ENCODE measurements at regions not wholly inside any gene's neighbourhood (a gene's known extent, or its start where the extent isn't known, plus 50 kb on each side); places are given as distances from the start of the nearest gene placed in this dataset.

DNA sequence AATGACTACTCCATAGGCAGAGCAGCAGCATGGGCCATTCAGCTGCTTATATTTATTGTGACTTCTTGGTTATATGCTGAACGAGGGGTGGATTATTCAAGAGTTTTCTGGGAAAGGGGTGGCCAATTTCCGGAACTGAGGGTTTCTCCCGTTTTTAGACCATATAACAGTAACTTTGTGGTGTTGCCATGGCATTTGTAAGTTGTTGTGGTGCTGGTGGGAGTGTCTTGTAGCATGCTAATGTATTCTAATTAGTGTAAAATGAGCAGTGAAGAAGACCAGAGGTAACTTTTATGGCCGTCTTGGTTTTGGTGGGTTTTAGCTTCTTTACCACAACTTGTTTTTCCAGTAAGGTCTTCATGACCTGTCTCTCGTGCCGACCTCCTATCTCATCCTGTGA lies 139.6 kb downstream of the KLF6 start:
- DNase-seq (ENCODE audit: low read depth in 1 of 2, low spot score in 1 of 2): no peak
- TF ChIP-seq SPI1 (IDR thresholded peaks at IDR 0.05; ENCODE audit: borderline replicate concordance, low read depth) (no peak), GABPA (IDR thresholded peaks at IDR 0.05; ENCODE audit: low read depth) (no peak), POLR2AphosphoS5 (IDR thresholded peaks at IDR 0.05; ENCODE audit: low read depth) (no peak)
- TF ChIP-seq, protein P1, sequence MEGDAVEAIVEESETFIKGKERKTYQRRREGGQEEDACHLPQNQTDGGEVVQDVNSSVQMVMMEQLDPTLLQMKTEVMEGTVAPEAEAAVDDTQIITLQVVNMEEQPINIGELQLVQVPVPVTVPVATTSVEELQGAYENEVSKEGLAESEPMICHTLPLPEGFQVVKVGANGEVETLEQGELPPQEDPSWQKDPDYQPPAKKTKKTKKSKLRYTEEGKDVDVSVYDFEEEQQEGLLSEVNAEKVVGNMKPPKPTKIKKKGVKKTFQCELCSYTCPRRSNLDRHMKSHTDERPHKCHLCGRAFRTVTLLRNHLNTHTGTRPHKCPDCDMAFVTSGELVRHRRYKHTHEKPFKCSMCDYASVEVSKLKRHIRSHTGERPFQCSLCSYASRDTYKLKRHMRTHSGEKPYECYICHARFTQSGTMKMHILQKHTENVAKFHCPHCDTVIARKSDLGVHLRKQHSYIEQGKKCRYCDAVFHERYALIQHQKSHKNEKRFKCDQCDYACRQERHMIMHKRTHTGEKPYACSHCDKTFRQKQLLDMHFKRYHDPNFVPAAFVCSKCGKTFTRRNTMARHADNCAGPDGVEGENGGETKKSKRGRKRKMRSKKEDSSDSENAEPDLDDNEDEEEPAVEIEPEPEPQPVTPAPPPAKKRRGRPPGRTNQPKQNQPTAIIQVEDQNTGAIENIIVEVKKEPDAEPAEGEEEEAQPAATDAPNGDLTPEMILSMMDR (IDR thresholded peaks at IDR 0.05; ENCODE audit: insufficient read depth, low read length): no peak
- TF ChIP-seq, protein P2, sequence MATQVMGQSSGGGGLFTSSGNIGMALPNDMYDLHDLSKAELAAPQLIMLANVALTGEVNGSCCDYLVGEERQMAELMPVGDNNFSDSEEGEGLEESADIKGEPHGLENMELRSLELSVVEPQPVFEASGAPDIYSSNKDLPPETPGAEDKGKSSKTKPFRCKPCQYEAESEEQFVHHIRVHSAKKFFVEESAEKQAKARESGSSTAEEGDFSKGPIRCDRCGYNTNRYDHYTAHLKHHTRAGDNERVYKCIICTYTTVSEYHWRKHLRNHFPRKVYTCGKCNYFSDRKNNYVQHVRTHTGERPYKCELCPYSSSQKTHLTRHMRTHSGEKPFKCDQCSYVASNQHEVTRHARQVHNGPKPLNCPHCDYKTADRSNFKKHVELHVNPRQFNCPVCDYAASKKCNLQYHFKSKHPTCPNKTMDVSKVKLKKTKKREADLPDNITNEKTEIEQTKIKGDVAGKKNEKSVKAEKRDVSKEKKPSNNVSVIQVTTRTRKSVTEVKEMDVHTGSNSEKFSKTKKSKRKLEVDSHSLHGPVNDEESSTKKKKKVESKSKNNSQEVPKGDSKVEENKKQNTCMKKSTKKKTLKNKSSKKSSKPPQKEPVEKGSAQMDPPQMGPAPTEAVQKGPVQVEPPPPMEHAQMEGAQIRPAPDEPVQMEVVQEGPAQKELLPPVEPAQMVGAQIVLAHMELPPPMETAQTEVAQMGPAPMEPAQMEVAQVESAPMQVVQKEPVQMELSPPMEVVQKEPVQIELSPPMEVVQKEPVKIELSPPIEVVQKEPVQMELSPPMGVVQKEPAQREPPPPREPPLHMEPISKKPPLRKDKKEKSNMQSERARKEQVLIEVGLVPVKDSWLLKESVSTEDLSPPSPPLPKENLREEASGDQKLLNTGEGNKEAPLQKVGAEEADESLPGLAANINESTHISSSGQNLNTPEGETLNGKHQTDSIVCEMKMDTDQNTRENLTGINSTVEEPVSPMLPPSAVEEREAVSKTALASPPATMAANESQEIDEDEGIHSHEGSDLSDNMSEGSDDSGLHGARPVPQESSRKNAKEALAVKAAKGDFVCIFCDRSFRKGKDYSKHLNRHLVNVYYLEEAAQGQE (IDR thresholded peaks at IDR 0.05; ENCODE audit: insufficient replicate concordance, low read depth): no peak
- H3K4me3 ChIP-seq (replicated peaks; ENCODE audit: insufficient read depth, low read length): no peak overlapping the region

DNA sequence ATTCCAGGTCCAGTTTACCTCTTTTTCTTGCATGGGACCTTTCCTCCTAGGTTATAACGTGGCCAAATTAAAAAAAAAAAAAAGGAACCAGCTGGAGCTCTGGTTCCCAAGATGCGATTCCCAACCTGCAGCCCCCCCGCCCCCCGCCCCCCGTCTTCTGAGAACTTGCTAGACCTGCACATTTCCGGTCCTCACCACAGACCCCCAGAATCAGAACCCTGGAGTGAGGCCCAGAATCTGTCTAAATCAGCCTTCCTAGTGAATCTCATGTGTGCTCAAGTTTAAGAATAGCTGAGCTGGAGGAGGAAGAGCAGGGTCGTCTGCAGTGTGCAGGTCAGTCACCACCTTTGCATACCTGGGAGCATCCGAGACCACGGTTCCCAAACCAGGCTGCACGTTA lies 144.2 kb downstream of the KLF6 start:
- no peaks in the 10 kb centered on the region for H3K27me3 ChIP-seq (ENCODE audit: insufficient read depth, poor library complexity, severe bottlenecking)
- DNase-seq (ENCODE audit: low read depth in 1 of 2, low spot score in 1 of 2): no peak
- H3K27ac ChIP-seq (replicated peaks): no peak overlapping the region
- no peak for TF ChIP-seq GABPA (IDR thresholded peaks at IDR 0.05; ENCODE audit: low read depth)
- H3K4me3 ChIP-seq (replicated peaks; ENCODE audit: insufficient read depth, low read length): no peak overlapping the region

More for the DNA sequence above, 139.6 kb downstream of the KLF6 start:
- no peak overlapping the region for H3K27ac ChIP-seq (replicated peaks)
- no peaks in the 10 kb centered on the region for H3K27me3 ChIP-seq (ENCODE audit: insufficient read depth, poor library complexity, severe bottlenecking)

DNA sequence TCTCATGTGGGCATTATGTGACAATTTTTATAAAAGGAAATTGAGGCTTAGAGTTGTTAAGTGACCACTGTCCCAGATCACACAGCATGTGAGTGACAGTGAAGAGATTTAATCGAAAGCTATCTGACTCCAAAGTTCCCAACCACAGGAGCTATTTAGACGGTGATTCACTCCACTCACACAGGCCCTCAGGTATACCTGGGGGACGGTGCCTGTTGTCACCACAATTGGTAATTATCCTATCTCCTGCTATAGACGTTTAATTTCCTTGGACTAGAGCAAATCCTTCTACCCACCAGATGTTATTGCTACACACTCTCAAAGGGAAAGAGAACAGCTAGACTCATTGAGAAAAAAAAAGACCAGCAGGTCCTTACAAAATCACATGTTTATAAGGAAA lies 145.5 kb downstream of the KLF6 start:
- DNase-seq (ENCODE audit: low read depth in 1 of 2, low spot score in 1 of 2): no peak
- no peak for TF ChIP-seq GABPA (IDR thresholded peaks at IDR 0.05; ENCODE audit: low read depth)
- Histone ChIP-seq H3K27ac (replicated peaks) (no peak overlapping the region), H3K27me3 (ENCODE audit: insufficient read depth, poor library complexity, severe bottlenecking) (no peaks in the 10 kb centered on the region), H3K4me3 (replicated peaks; ENCODE audit: insufficient read depth, low read length) (no peak overlapping the region)

DNA sequence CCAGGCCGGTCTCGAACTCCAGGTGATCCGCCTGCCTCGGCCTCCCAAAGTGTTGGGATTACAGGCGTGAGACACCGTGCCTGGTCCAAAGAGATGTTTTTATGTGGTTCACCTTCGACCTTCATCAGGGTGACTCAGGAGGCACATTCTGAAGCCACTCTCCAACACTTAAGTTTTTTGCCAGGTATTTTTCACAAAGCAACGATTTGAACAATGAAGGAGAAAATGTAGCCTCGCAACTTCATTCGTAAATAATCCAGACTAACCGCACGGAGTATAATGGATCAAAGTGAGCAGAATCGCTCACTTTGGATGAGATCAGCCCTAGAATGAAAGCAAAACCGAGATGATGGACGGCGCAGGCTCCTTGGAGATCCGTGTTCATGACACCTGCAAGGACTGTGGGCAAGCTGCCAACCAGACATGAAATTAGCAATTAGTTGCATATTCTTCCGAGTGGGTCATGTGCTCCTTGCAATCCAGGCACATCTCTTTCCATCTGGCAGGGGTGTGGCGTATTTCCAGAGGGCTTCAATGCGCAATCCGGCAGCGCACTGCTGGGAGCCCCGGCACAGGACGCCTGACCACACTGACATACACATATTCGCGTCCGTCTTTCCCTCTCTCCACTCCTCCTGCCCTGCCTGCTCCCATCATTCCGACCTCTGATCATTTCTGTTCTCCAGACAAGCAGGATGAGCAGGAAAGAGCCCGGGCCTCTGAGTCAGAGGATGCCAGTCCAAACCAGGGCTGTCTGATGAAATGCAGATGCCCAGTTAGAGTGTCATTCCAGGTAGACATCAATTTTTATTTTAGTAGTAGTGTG lies 148.4 kb downstream of the KLF6 start:
- H3K27ac ChIP-seq (replicated peaks): no peak overlapping the region
- no peak for DNase-seq (ENCODE audit: low read depth in 1 of 2, low spot score in 1 of 2)
- no peak for TF ChIP-seq GABPA (IDR thresholded peaks at IDR 0.05; ENCODE audit: low read depth)
- TF ChIP-seq, protein P2 (IDR thresholded peaks at IDR 0.05; ENCODE audit: insufficient replicate concordance, low read depth): no peak
- no peak for TF ChIP-seq SPI1 (IDR thresholded peaks at IDR 0.05; ENCODE audit: borderline replicate concordance, low read depth)
- TF ChIP-seq, protein P1 (IDR thresholded peaks at IDR 0.05; ENCODE audit: insufficient read depth, low read length): no peak
- no peak for TF ChIP-seq POLR2AphosphoS5 (IDR thresholded peaks at IDR 0.05; ENCODE audit: low read depth)
- no peak overlapping the region for H3K4me3 ChIP-seq (replicated peaks; ENCODE audit: insufficient read depth, low read length)
- no peaks in the 10 kb centered on the region for H3K27me3 ChIP-seq (ENCODE audit: insufficient read depth, poor library complexity, severe bottlenecking)

DNA sequence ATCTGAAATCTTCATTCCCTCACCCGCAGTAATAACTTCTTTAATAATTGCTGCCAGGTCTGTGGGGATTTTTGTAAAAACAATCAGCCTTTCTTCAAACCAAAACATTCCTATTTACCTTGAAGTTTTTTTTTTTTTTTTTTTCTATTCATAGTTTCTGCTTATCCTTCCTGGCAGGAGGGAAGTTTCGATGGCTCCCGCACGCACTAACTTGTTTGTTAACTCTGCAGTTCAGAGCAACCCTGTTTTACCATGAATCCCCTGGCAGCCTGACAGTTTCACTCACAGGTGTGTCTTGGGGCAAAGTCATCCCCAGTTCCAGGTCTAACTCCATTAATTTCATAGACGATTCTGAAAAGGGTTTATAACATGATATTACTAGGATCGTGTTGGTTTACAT lies 149.3 kb downstream of the KLF6 start:
- H3K27ac ChIP-seq (replicated peaks): no peak overlapping the region

More for the DNA sequence above, 149.3 kb downstream of the KLF6 start:
- H3K4me3 ChIP-seq (replicated peaks; ENCODE audit: insufficient read depth, low read length): no peak overlapping the region
- no peak for TF ChIP-seq POLR2AphosphoS5 (IDR thresholded peaks at IDR 0.05; ENCODE audit: low read depth)
- no peak for TF ChIP-seq GABPA (IDR thresholded peaks at IDR 0.05; ENCODE audit: low read depth)
- TF ChIP-seq, protein P2 (IDR thresholded peaks at IDR 0.05; ENCODE audit: insufficient replicate concordance, low read depth): no peak
- no peak for TF ChIP-seq SPI1 (IDR thresholded peaks at IDR 0.05; ENCODE audit: borderline replicate concordance, low read depth)
- TF ChIP-seq, protein P1 (IDR thresholded peaks at IDR 0.05; ENCODE audit: insufficient read depth, low read length): no peak
- DNase-seq (ENCODE audit: low read depth in 1 of 2, low spot score in 1 of 2): no peak
- no peaks in the 10 kb centered on the region for H3K27me3 ChIP-seq (ENCODE audit: insufficient read depth, poor library complexity, severe bottlenecking)
